ENCODE measurements at regions not wholly inside any gene's neighbourhood (a gene's known extent, or its start where the extent isn't known, plus 50 kb on each side); places are given as distances from the start of the nearest gene placed in this dataset.

- TF ChIP-seq CTCF (IDR thresholded peaks at IDR 0.05; ENCODE audit: low read depth, low read length) = no peak
These were observed 638.2 kb downstream of the FBXO15 start for GRCh38 chr18:73509460-73509859.

GRCh38 chr18:73503326-73503725, 635.5 kb upstream of the NETO1 start:
- no peak for TF ChIP-seq CTCF (IDR thresholded peaks at IDR 0.05; ENCODE audit: low read depth, low read length)
- H3K4me3 ChIP-seq (ENCODE audit: low read depth, low read length) = no peak overlapping the region

More at GRCh38 chr18:73509460-73509859, 638.2 kb downstream of the FBXO15 start:
- no peak overlapping the region for H3K4me3 ChIP-seq (ENCODE audit: low read depth, low read length)

GRCh38 chr18:73487966-73488365, 620.2 kb upstream of the NETO1 start:
- no peak for TF ChIP-seq CTCF (IDR thresholded peaks at IDR 0.05; ENCODE audit: low read depth, low read length)
- H3K4me3 ChIP-seq (ENCODE audit: low read depth, low read length) = no peak overlapping the region

GRCh38 chr18:73485166-73485565, 617.4 kb upstream of the NETO1 start:
- TF ChIP-seq CTCF (IDR thresholded peaks at IDR 0.05; ENCODE audit: low read depth, low read length) = no peak
- H3K4me3 ChIP-seq (ENCODE audit: low read depth, low read length) = no peak overlapping the region

GRCh38 chr18:73482901-73483300, 615.1 kb upstream of the NETO1 start:
- no peak for TF ChIP-seq CTCF (IDR thresholded peaks at IDR 0.05; ENCODE audit: low read depth, low read length)

GRCh38 chr18:73479477-73479876, 611.7 kb upstream of the NETO1 start:
- no peak overlapping the region for H3K4me3 ChIP-seq (ENCODE audit: low read depth, low read length)
- no peak for TF ChIP-seq CTCF (IDR thresholded peaks at IDR 0.05; ENCODE audit: low read depth, low read length)

More at GRCh38 chr18:73482901-73483300, 615.1 kb upstream of the NETO1 start:
- no peak overlapping the region for H3K4me3 ChIP-seq (ENCODE audit: low read depth, low read length)

GRCh38 chr18:73478191-73478590, 610.4 kb upstream of the NETO1 start:
- H3K4me3 ChIP-seq (ENCODE audit: low read depth, low read length) = no peak overlapping the region
- TF ChIP-seq CTCF (IDR thresholded peaks at IDR 0.05; ENCODE audit: low read depth, low read length) = no peak

Measured in WI38 (cell line).